SK-N-SH treated with all-trans-retinoic acid at 6 μM for 48 hours (cell line): ENCODE measurements at regions not wholly inside any gene's neighbourhood (a gene's known extent, or its start where the extent isn't known, plus 50 kb on each side); places are given as distances from the start of the nearest gene placed in this dataset.

ENCODE experiments used
- ATAC-seq: fragments of 200-7000 bp; cut with Tn5 transposase; 3 replicates; pipeline ENCODE4 v1.9.1; 2020; ENCODE audit warnings: mild to moderate bottlenecking, moderate library complexity
- ARNTL ChIP-seq: fragments of 450-650 bp; formaldehyde crosslinking; IDR thresholded peaks from 2 replicates; pipeline ENCODE4 v1.5.0; 2020; ENCODE audit warnings: low read depth, mild to moderate bottlenecking, moderate library complexity, borderline replicate concordance
- BACH2 ChIP-seq: fragments of 250-450 bp; sonication (Bioruptor Pico); IDR thresholded peaks from 2 replicates; pipeline ENCODE4 v1.9.0; 2021; ENCODE audit warnings: mild to moderate bottlenecking, borderline replicate concordance
- CSDC2 ChIP-seq: fragments of 250-450 bp; sonication (Bioruptor Pico); IDR thresholded peaks from 2 replicates; pipeline ENCODE4 v1.5.0; 2020; ENCODE audit warnings: mild to moderate bottlenecking, moderate library complexity
- ESRRG ChIP-seq: fragments of 250-450 bp; sonication (Bioruptor Pico); IDR thresholded peaks from 2 replicates; pipeline ENCODE4 v1.6.1; 2021; ENCODE audit warnings: mild to moderate bottlenecking
- GLIS3 ChIP-seq: fragments of 250-450 bp; sonication (Bioruptor Pico); IDR thresholded peaks from 2 replicates; pipeline ENCODE4 v1.5.0; 2020; ENCODE audit warnings: mild to moderate bottlenecking, moderate library complexity
- ISL1 ChIP-seq: fragments of 250-450 bp; sonication (Bioruptor Pico); IDR thresholded peaks from 2 replicates; pipeline ENCODE4 v2.1.2; 2022; ENCODE audit warnings: mild to moderate bottlenecking, moderate library complexity
- OSR1 ChIP-seq: fragments of 250-450 bp; sonication (Bioruptor Pico); IDR thresholded peaks from 2 replicates; pipeline ENCODE4 v1.8.0; 2022; ENCODE audit warnings: moderate library complexity, mild to moderate bottlenecking, inconsistent platforms
- PATZ1 ChIP-seq: fragments of 250-450 bp; sonication (Bioruptor Pico); IDR thresholded peaks from 2 replicates; pipeline ENCODE4 v1.8.0; 2020; ENCODE audit warnings: mild to moderate bottlenecking, moderate library complexity, borderline replicate concordance
- POU6F1 ChIP-seq: fragments of 250-450 bp; sonication (Bioruptor Pico); IDR thresholded peaks from 2 replicates; pipeline ENCODE4 v1.8.0; 2021; ENCODE audit warnings: low read depth, mild to moderate bottlenecking, moderate library complexity, borderline replicate concordance
- PPARA ChIP-seq: fragments of 250-450 bp; sonication (Bioruptor Pico); IDR thresholded peaks from 2 replicates; pipeline ENCODE4 v1.5.0; 2020; ENCODE audit warnings: mild to moderate bottlenecking, borderline replicate concordance
- RARB ChIP-seq: fragments of 250-450 bp; sonication (Bioruptor Pico); IDR thresholded peaks from 2 replicates; pipeline ENCODE4 v1.8.0; 2021; ENCODE audit warnings: mild to moderate bottlenecking, moderate library complexity
- SNAI2 ChIP-seq: fragments of 250-450 bp; sonication (Bioruptor Pico); IDR thresholded peaks from 2 replicates; pipeline ENCODE4 v1.5.0; 2020; ENCODE audit warnings: mild to moderate bottlenecking, moderate library complexity
- TCF4 ChIP-seq: fragments of 250-450 bp; sonication (Bioruptor Pico); IDR thresholded peaks from 2 replicates; pipeline ENCODE4 v1.8.0; 2021; ENCODE audit warnings: mild to moderate bottlenecking, moderate library complexity, borderline replicate concordance
- TOX ChIP-seq: fragments of 250-450 bp; sonication (Bioruptor Pico); IDR thresholded peaks from 2 replicates; pipeline ENCODE4 v1.8.0; 2021; ENCODE audit warnings: mild to moderate bottlenecking, moderate library complexity, borderline replicate concordance
- TSHZ2 ChIP-seq: fragments of 250-450 bp; sonication (Bioruptor Pico); IDR thresholded peaks from 2 replicates; pipeline ENCODE4 v1.5.0; 2020; ENCODE audit warnings: mild to moderate bottlenecking, moderate library complexity
- ZC3H10 ChIP-seq: fragments of 250-450 bp; sonication (Bioruptor Pico); IDR thresholded peaks from 2 replicates; pipeline ENCODE4 v1.5.1; 2021; ENCODE audit warnings: mild to moderate bottlenecking, moderate library complexity
- ZFP3 ChIP-seq: fragments of 250-450 bp; sonication (Bioruptor Pico); IDR thresholded peaks from 2 replicates; pipeline ENCODE4 v1.5.0; 2020; ENCODE audit warnings: mild to moderate bottlenecking, moderate library complexity
- ZFP30 ChIP-seq: fragments of 450-650 bp; formaldehyde crosslinking; IDR thresholded peaks from 2 replicates; pipeline ENCODE4 v1.5.0; 2022; ENCODE audit warnings: mild to moderate bottlenecking, moderate library complexity
- ZNF565 ChIP-seq: fragments of 450-650 bp; formaldehyde crosslinking; conservative IDR thresholded peaks from 2 replicates; pipeline ENCODE4 v1.5.0; 2020; ENCODE audit warnings: low read depth, mild to moderate bottlenecking, moderate library complexity
- TF ChIP-seq, protein P1 (sequence below): fragments of 250-450 bp; sonication (Bioruptor Pico); IDR thresholded peaks from 2 replicates; pipeline ENCODE4 v1.5.1; 2020; ENCODE audit warnings: low read depth, mild to moderate bottlenecking, moderate library complexity
- TF ChIP-seq, protein P2 (sequence below): fragments of 250-450 bp; sonication (Bioruptor Pico); IDR thresholded peaks from 2 replicates; pipeline ENCODE4 v1.5.1; 2021; ENCODE audit warnings: mild to moderate bottlenecking, moderate library complexity

- TF ChIP-seq PPARA (no peak), POU6F1 (CRISPR knock-in tag) (no peak), ZFP30 (CRISPR knock-in tag) (no peak), PATZ1 (CRISPR knock-in tag) (no peak), ZNF565 (CRISPR knock-in tag) (no peak)
- TF ChIP-seq, protein P1, sequence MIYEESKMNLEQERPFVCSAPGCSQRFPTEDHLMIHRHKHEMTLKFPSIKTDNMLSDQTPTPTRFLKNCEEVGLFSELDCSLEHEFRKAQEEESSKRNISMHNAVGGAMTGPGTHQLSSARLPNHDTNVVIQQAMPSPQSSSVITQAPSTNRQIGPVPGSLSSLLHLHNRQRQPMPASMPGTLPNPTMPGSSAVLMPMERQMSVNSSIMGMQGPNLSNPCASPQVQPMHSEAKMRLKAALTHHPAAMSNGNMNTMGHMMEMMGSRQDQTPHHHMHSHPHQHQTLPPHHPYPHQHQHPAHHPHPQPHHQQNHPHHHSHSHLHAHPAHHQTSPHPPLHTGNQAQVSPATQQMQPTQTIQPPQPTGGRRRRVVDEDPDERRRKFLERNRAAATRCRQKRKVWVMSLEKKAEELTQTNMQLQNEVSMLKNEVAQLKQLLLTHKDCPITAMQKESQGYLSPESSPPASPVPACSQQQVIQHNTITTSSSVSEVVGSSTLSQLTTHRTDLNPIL (CRISPR knock-in tag) = no peak
- TF ChIP-seq, all 23 proteins: peak for 0
- ATAC-seq = no peak
Measured at GRCh38 chr1:163970699-163971098, 588.3 kb upstream of the PBX1 start.

GRCh38 chr1:163973586-163973985 is 585.4 kb upstream of the PBX1 start:
- TF ChIP-seq ZNF565 (CRISPR knock-in tag) = no peak
- ATAC-seq = no peak

- TF ChIP-seq ZFP3 (CRISPR knock-in tag) = no peak
- no peak for TF ChIP-seq SNAI2 (CRISPR knock-in tag)
- no peak for TF ChIP-seq CSDC2 (CRISPR knock-in tag)
- no peak for TF ChIP-seq ZFP30 (CRISPR knock-in tag)
- no peak for TF ChIP-seq BACH2 (CRISPR knock-in tag)
- no peak for TF ChIP-seq TOX (CRISPR knock-in tag)
- TF ChIP-seq ZNF565 (CRISPR knock-in tag) = no peak
- TF ChIP-seq GLIS3 (CRISPR knock-in tag) = no peak
- TF ChIP-seq ARNTL (CRISPR knock-in tag) = no peak
- no peak for TF ChIP-seq PATZ1 (CRISPR knock-in tag)
- TF ChIP-seq ESRRG = no peak
- TF ChIP-seq ISL1 = no peak
- TF ChIP-seq OSR1 (CRISPR knock-in tag) = no peak
- no peak for ATAC-seq
Measured at GRCh38 chr1:163974120-163974519, 584.9 kb upstream of the PBX1 start.

DNA sequence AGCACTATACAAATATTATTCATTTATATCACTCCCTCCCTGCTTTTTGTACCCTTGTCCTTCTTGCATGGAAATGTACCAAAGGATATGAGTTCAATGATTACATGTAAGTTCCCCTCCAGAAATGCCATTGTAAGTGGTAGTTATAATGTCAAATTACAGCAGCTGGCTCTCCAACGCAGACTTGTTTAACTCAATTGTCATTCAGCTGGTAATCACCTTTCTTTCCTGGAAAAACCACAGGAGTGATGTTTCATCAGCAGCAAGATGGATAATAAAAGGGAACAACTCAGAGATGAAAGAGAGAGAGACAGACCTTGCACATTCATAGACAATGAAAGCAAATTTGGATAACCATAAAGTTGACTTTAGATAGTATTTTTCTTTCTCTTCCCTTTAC is 578.6 kb upstream of the PBX1 start:
- no peak for ATAC-seq
- TF ChIP-seq TCF4 (CRISPR knock-in tag) = no peak
- TF ChIP-seq PPARA = no peak
- TF ChIP-seq ARNTL (CRISPR knock-in tag) = no peak
- TF ChIP-seq ZC3H10 (CRISPR knock-in tag) = no peak
- no peak for TF ChIP-seq CSDC2 (CRISPR knock-in tag)
- no peak for TF ChIP-seq SNAI2 (CRISPR knock-in tag)
- TF ChIP-seq PATZ1 (CRISPR knock-in tag) = no peak
- no peak for TF ChIP-seq TOX (CRISPR knock-in tag)
- TF ChIP-seq, protein P2, sequence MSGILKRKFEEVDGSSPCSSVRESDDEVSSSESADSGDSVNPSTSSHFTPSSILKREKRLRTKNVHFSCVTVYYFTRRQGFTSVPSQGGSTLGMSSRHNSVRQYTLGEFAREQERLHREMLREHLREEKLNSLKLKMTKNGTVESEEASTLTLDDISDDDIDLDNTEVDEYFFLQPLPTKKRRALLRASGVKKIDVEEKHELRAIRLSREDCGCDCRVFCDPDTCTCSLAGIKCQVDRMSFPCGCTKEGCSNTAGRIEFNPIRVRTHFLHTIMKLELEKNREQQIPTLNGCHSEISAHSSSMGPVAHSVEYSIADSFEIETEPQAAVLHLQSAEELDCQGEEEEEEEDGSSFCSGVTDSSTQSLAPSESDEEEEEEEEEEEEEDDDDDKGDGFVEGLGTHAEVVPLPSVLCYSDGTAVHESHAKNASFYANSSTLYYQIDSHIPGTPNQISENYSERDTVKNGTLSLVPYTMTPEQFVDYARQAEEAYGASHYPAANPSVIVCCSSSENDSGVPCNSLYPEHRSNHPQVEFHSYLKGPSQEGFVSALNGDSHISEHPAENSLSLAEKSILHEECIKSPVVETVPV (CRISPR knock-in tag) = no peak
- TF ChIP-seq RARB (CRISPR knock-in tag) = no peak
- TF ChIP-seq POU6F1 (CRISPR knock-in tag) = no peak
- TF ChIP-seq TSHZ2 = no peak
- no peak for TF ChIP-seq ESRRG
- TF ChIP-seq OSR1 (CRISPR knock-in tag) = no peak
